Liver (tissue), 8 donors: ENCODE measurements at regions not wholly inside any gene's neighbourhood (a gene's known extent, or its start where the extent isn't known, plus 50 kb on each side); places are given as distances from the start of the nearest gene placed in this dataset.

ENCODE experiments used
- DNase-seq: peaks from one replicate; pipeline ENCODE4 v3.0.0-alpha.2; 2017; ENCODE audit warnings: low spot score
- H3K27ac ChIP-seq, 2 donors: one replicate each; pipeline ENCODE4 v1.7.0; 2013; ENCODE audit warnings: inconsistent platforms in 2 of 2, low read length in 2 of 2, control low read depth in 1 of 2, low read depth in 1 of 2, mild to moderate bottlenecking in 1 of 2
- H3K27me3 ChIP-seq, 4 donors: one replicate each; pipeline versions ENCODE4 v1.6.1 to v1.7.0; 2013; ENCODE audit warnings: low read length in 3 of 4, inconsistent platforms in 1 of 4, mild to moderate bottlenecking in 1 of 4, moderate library complexity in 1 of 4; ENCODE audit not compliant: control insufficient read depth in 4 of 4, insufficient read depth in 4 of 4
- H3K36me3 ChIP-seq, 4 donors: one replicate each; pipeline versions ENCODE4 v1.6.1 to v1.7.0; 2013; ENCODE audit warnings: low read length in 3 of 4, mild to moderate bottlenecking in 3 of 4, low read depth in 1 of 4, moderate library complexity in 1 of 4; ENCODE audit not compliant: control insufficient read depth in 4 of 4, insufficient read depth in 3 of 4
- H3K4me1 ChIP-seq, 4 donors: one replicate each; pipeline versions ENCODE4 v1.6.1 to v1.7.0; 2013; ENCODE audit warnings: low read length in 3 of 4, mild to moderate bottlenecking in 3 of 4, moderate library complexity in 1 of 4; ENCODE audit not compliant: control insufficient read depth in 4 of 4, insufficient read depth in 4 of 4
- H3K4me3 ChIP-seq, 3 donors: one replicate each; pipeline versions ENCODE4 v1.6.1 to v1.7.0; 2013; ENCODE audit warnings: low read length in 3 of 3, control low read depth in 1 of 3, low read depth in 1 of 3, mild to moderate bottlenecking in 1 of 3
- H3K9ac ChIP-seq, 2 donors: one replicate each; pipeline ENCODE4 v1.7.0; 2013; ENCODE audit warnings: low read length in 2 of 2, mild to moderate bottlenecking in 2 of 2, moderate library complexity in 2 of 2, control low read depth in 1 of 2, low read depth in 1 of 2
- H3K9me3 ChIP-seq, 4 donors: one replicate each; pipeline versions ENCODE4 v1.6.1 to v1.7.0; 2013; ENCODE audit warnings: low read length in 3 of 4; ENCODE audit not compliant: control insufficient read depth in 4 of 4
- EGR1 ChIP-seq, 2 donors: IDR thresholded peaks; 2 replicates each; pipeline ENCODE4 v1.6.1; 2016 to 2018; ENCODE audit warnings: antibody characterized with exemption in 2 of 2, low read depth in 2 of 2
- FOXA1 ChIP-seq: IDR thresholded peaks from 2 replicates; pipeline ENCODE4 v1.6.1; 2016; ENCODE audit warnings: antibody characterized with exemption
- FOXA2 ChIP-seq: IDR thresholded peaks from 2 replicates; pipeline ENCODE4 v1.6.1; 2016; ENCODE audit warnings: antibody characterized with exemption
- GABPA ChIP-seq, 2 donors: IDR thresholded peaks in 1 of 2; conservative IDR thresholded peaks in 1 of 2; 2 replicates each; pipeline ENCODE4 v1.6.1; 2016; ENCODE audit warnings: antibody characterized with exemption in 2 of 2, mild to moderate bottlenecking in 1 of 2, moderate library complexity in 1 of 2
- HNF4A ChIP-seq, 2 donors: conservative IDR thresholded peaks; 2 replicates each; pipeline ENCODE4 v1.6.1; 2016; ENCODE audit warnings: antibody characterized with exemption in 2 of 2, mild to moderate bottlenecking in 2 of 2
- JUND ChIP-seq, 2 donors: IDR thresholded peaks; 2 replicates each; pipeline ENCODE4 v1.6.1; 2016; ENCODE audit warnings: antibody characterized with exemption in 2 of 2
- NR2F2 ChIP-seq: IDR thresholded peaks from 2 replicates; pipeline ENCODE4 v1.6.1; 2016; ENCODE audit warnings: antibody characterized with exemption
- RXRA ChIP-seq, 2 donors: IDR thresholded peaks; 2 replicates each; pipeline ENCODE4 v1.6.1; 2017 to 2018; ENCODE audit warnings: antibody characterized with exemption in 2 of 2, mild to moderate bottlenecking in 1 of 2
- SP1 ChIP-seq: IDR thresholded peaks from 2 replicates; pipeline ENCODE4 v1.6.1; 2018; ENCODE audit warnings: antibody characterized with exemption, mild to moderate bottlenecking
- TAF1 ChIP-seq: conservative IDR thresholded peaks from 2 replicates; pipeline ENCODE4 v1.6.1; 2016; ENCODE audit warnings: antibody characterized with exemption, mild to moderate bottlenecking
- YY1 ChIP-seq: IDR thresholded peaks from 2 replicates; pipeline ENCODE4 v1.6.1; 2016; ENCODE audit warnings: antibody characterized with exemption, mild to moderate bottlenecking
- WGBS: extraction: QIAGEN DNeasy Blood & Tissue Kit; methylation state at CpG from one replicate; pipeline ENCODE4 v1.1.7; 2013; 5-methylcytosine and 5-hydroxymethylcytosine counted together
- TF ChIP-seq, protein P1 (sequence below): IDR thresholded peaks from 2 replicates; pipeline ENCODE4 v1.6.1; 2016; ENCODE audit warnings: antibody characterized with exemption
- TF ChIP-seq, protein P2 (sequence below): IDR thresholded peaks from 2 replicates; pipeline ENCODE4 v1.6.1; 2016; ENCODE audit warnings: antibody characterized with exemption
- TF ChIP-seq, protein P3 (sequence below): IDR thresholded peaks from 2 replicates; pipeline ENCODE4 v1.6.1; 2016; ENCODE audit warnings: antibody characterized with exemption
- TF ChIP-seq, protein P4 (sequence below): fragments of 150-350 bp; IDR thresholded peaks from 2 replicates; pipeline ENCODE4 v1.5.1; 2017; ENCODE audit warnings: improper control_type of control experiment, low read depth, low read length; ENCODE audit not compliant: missing input control
- donor health status: healthy.
- donor health status: healthy.
- donor health status: healthy.
- donor health status: healthy.
- donor health status: healthy.

DNA sequence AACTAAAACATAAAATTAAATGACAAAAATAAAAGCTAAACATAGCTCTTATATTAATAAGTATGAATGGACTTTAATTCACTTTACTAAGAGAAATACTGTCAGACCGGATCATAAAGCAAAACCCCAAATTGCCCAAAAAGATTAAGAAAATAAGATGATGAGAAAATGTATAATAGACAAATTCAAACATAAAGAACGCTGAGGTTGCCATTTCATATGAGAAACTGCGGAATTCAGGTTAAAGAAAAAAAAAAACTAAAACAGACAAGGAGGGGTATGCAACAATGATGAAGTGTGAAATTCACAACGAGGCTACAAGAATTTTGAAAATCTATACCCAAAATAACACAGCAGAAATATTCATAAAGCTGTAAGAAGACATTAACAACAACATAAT, 133.6 kb upstream of the JUN start:
- H3K27me3 ChIP-seq: no peaks in the 10 kb centered on the region
- H3K4me1 ChIP-seq: peaks cover 0 to 3% (median 0%) of the 10 kb centered on the region in 4 donors
- H3K9me3 ChIP-seq: peaks cover 0 to 4% (median 2%) of the 10 kb centered on the region in 4 donors
- no peak overlapping the region for H3K4me3 ChIP-seq
- no peak for DNase-seq
- TF ChIP-seq TAF1: no peak
- TF ChIP-seq, protein P1, sequence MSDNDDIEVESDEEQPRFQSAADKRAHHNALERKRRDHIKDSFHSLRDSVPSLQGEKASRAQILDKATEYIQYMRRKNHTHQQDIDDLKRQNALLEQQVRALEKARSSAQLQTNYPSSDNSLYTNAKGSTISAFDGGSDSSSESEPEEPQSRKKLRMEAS: no peak
- TF ChIP-seq SP1: no peak
- TF ChIP-seq NR2F2: no peak
- TF ChIP-seq, protein P2, sequence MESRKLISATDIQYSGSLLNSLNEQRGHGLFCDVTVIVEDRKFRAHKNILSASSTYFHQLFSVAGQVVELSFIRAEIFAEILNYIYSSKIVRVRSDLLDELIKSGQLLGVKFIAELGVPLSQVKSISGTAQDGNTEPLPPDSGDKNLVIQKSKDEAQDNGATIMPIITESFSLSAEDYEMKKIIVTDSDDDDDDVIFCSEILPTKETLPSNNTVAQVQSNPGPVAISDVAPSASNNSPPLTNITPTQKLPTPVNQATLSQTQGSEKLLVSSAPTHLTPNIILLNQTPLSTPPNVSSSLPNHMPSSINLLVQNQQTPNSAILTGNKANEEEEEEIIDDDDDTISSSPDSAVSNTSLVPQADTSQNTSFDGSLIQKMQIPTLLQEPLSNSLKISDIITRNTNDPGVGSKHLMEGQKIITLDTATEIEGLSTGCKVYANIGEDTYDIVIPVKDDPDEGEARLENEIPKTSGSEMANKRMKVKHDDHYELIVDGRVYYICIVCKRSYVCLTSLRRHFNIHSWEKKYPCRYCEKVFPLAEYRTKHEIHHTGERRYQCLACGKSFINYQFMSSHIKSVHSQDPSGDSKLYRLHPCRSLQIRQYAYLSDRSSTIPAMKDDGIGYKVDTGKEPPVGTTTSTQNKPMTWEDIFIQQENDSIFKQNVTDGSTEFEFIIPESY: no peak
- TF ChIP-seq RXRA (IDR thresholded peaks at IDR 0.05): no peak
- TF ChIP-seq, protein P3, sequence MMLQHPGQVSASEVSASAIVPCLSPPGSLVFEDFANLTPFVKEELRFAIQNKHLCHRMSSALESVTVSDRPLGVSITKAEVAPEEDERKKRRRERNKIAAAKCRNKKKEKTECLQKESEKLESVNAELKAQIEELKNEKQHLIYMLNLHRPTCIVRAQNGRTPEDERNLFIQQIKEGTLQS: no peak
- no peak for TF ChIP-seq FOXA2
- TF ChIP-seq EGR1 (IDR thresholded peaks at IDR 0.05; ENCODE audit: low read depth in 2 of 2): no peak
- TF ChIP-seq HNF4A (conservative IDR thresholded peaks at IDR 0.05): no peak
- TF ChIP-seq YY1: no peak
- TF ChIP-seq, protein P4, sequence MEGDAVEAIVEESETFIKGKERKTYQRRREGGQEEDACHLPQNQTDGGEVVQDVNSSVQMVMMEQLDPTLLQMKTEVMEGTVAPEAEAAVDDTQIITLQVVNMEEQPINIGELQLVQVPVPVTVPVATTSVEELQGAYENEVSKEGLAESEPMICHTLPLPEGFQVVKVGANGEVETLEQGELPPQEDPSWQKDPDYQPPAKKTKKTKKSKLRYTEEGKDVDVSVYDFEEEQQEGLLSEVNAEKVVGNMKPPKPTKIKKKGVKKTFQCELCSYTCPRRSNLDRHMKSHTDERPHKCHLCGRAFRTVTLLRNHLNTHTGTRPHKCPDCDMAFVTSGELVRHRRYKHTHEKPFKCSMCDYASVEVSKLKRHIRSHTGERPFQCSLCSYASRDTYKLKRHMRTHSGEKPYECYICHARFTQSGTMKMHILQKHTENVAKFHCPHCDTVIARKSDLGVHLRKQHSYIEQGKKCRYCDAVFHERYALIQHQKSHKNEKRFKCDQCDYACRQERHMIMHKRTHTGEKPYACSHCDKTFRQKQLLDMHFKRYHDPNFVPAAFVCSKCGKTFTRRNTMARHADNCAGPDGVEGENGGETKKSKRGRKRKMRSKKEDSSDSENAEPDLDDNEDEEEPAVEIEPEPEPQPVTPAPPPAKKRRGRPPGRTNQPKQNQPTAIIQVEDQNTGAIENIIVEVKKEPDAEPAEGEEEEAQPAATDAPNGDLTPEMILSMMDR: no peak
- no peak for TF ChIP-seq FOXA1
- no peak for TF ChIP-seq JUND (IDR thresholded peaks at IDR 0.05)
- no peaks in the 10 kb centered on the region for H3K36me3 ChIP-seq
- H3K27ac ChIP-seq: no peak overlapping the region
- H3K9ac ChIP-seq: no peak overlapping the region
- 87% methylated on average over 4 of the region's 4 CpGs for WGBS

DNA sequence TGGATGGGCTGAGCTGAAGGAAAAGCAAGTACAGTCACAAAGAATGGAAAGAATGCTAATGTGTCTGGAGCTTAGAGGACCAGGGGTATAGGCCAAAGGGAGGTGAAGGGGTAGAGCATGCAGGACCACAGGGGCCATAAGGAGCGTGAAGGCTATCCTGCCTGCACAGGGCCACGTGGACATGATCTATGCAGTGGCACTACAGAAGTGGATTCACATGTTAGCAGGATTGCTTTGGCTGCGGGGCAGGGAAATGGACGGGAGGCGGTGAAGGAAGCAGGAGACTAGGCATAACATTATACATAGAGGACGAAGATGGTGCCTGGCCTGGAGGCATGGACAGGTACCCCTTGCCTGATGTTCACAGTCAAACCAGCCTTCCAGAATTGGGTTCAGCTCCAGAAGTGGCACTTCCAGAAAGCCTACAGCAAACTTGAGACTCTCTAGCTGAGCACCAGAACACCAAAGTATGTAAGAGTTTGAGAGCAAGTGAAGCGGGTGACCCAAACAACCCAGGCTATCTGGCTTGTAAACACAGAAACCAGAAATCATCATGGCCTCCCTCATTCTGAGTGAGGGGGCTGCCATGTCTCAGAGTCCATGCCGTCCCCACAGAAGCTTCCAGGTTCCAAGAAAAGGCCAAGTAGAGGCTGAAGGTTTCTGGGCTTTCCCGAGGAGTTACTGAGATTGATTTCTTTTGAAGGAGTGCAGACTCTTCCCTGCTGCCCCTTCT, 135.5 kb upstream of the JUN start:
- Histone ChIP-seq H3K27me3 (no peaks in the 10 kb centered on the region), H3K9me3 (peaks cover 0 to 4% (median 2%) of the 10 kb centered on the region in 4 donors)
- TF ChIP-seq GABPA (IDR thresholded peaks at IDR 0.05 in 1 of 2, conservative IDR thresholded peaks at IDR 0.05 in 1 of 2) (no peak), HNF4A (conservative IDR thresholded peaks at IDR 0.05) (no peak)
- TF ChIP-seq, protein P4: no peak

More for the DNA sequence above, 135.5 kb upstream of the JUN start:
- no peak overlapping the region for H3K27ac ChIP-seq
- H3K4me1 ChIP-seq: peaks cover 0 to 3% (median 0%) of the 10 kb centered on the region in 4 donors
- DNase-seq: no peak
- WGBS: 94% methylated on average over 9 of the region's 9 CpGs
- no peak overlapping the region for H3K9ac ChIP-seq
- H3K4me3 ChIP-seq: no peak overlapping the region
- no peaks in the 10 kb centered on the region for H3K36me3 ChIP-seq
